GM12878 (cell line): ENCODE measurements at regions not wholly inside any gene's neighbourhood (a gene's known extent, or its start where the extent isn't known, plus 50 kb on each side); places are given as distances from the start of the nearest gene placed in this dataset.

ENCODE experiments used
- ATAC-seq: fragments of 200-7000 bp; cut with Tn5 transposase; 3 replicates; pipeline ENCODE4 v1.9.1; 2020; ENCODE audit warnings: mild to moderate bottlenecking, moderate library complexity
- BruUV-seq: library from RNA; stranded (reverse); fragments of 400-500 nt; replicated peaks from 2 replicates; lab custom pipeline; 2021; lab: Mats Ljungman, UMichigan
- CTCF ChIA-PET: fragments of 300-600 bp; sonication (Branson Sonifier 250); formaldehyde crosslinking; extraction: SDS; loops from one replicate; lab custom pipeline; 2021; ENCODE audit warnings: inconsistent platforms; lab: Yijun Ruan, JAX
- POLR2A ChIA-PET: fragments of 350-600 bp; formaldehyde crosslinking; extraction: SDS; loops from one replicate; lab custom pipeline; 2021; ENCODE audit warnings: inconsistent platforms; lab: Charles Lee
- RAD21 ChIA-PET: fragments of 300-600 bp; sonication (Branson Sonifier 250); formaldehyde crosslinking; loops from one replicate; lab custom pipeline; 2023; ENCODE audit warnings: antibody characterized with exemption; ENCODE audit not compliant: unreplicated experiment; lab: Charles Lee
- SMC1A ChIA-PET: fragments of 300-600 bp; sonication (Branson Sonifier 250); formaldehyde crosslinking; loops from one replicate; lab custom pipeline; 2023; ENCODE audit not compliant: unreplicated experiment, uncharacterized antibody; lab: Charles Lee
- DNase-seq: peaks from one replicate; pipeline ENCODE4 v3.0.0-alpha.2; 2011; ENCODE audit warnings: low read depth, low spot score
- FAIRE-seq: peaks from 3 replicates; lab custom pipeline; 2011; peaks lifted over from hg19 to GRCh38; lab: Jason Lieb, UNC
- H2AFZ ChIP-seq: 2 replicates; pipeline ENCODE4 v1.6.0; 2011; ENCODE audit warnings: low read depth, low read length, control low read depth; ENCODE audit not compliant: control insufficient read depth
- H3K27ac ChIP-seq: 2 replicates; pipeline ENCODE4 v1.5.1; 2011; ENCODE audit warnings: control low read depth; ENCODE audit not compliant: control insufficient read depth, insufficient read depth
- H3K27me3 ChIP-seq, 2 experiments: replicated peaks in 1 of 2; 2 replicates each; pipeline versions ENCODE4 v1.6.0 to v1.6.1; 2011; ENCODE audit warnings: low read length in 1 of 2; ENCODE audit not compliant: control insufficient read depth in 2 of 2, insufficient read depth in 2 of 2
- H3K36me3 ChIP-seq, 2 experiments: 2 replicates each; pipeline ENCODE4 v1.5.1; 2011; ENCODE audit warnings: low read length in 1 of 2; ENCODE audit not compliant: control insufficient read depth in 2 of 2, insufficient read depth in 2 of 2
- H3K4me1 ChIP-seq: 2 replicates; pipeline ENCODE4 v1.6.1; 2011; ENCODE audit warnings: mild to moderate bottlenecking, low read length, moderate library complexity, mixed read lengths; ENCODE audit not compliant: control insufficient read depth, insufficient read depth
- H3K4me2 ChIP-seq: 2 replicates; pipeline ENCODE4 v1.6.0; 2011; ENCODE audit warnings: control low read depth; ENCODE audit not compliant: control insufficient read depth, insufficient read depth
- H3K4me3 ChIP-seq: fragments of 200-600 bp; sonication (generic); 2 replicates; pipeline ENCODE4 v1.5.1; 2016
- H3K79me2 ChIP-seq: 2 replicates; pipeline ENCODE4 v1.6.0; 2011; ENCODE audit warnings: low read length; ENCODE audit not compliant: control insufficient read depth, insufficient read depth
- H3K9ac ChIP-seq: 2 replicates; pipeline ENCODE4 v1.8.0; 2011; ENCODE audit warnings: low read length, control low read depth, mixed read lengths; ENCODE audit not compliant: control insufficient read depth, insufficient read depth
- H3K9me3 ChIP-seq: replicated peaks from 3 replicates; pipeline ENCODE4 v1.5.1; 2011; ENCODE audit warnings: mild to moderate bottlenecking, low read length; ENCODE audit not compliant: control insufficient read depth, insufficient read depth
- H4K20me1 ChIP-seq: 2 replicates; pipeline ENCODE4 v1.6.0; 2011; ENCODE audit not compliant: control insufficient read depth, insufficient read depth
- CBX5 ChIP-seq: sonication (generic); IDR thresholded peaks from 2 replicates; pipeline ENCODE4 v1.6.1; 2016; ENCODE audit warnings: low read depth, moderate library complexity, mild to moderate bottlenecking, inconsistent platforms
- CHD2 ChIP-seq: IDR thresholded peaks from 2 replicates; pipeline ENCODE4 v1.6.1; 2011; ENCODE audit warnings: low read depth, low read length, improper control_type of control experiment, borderline replicate concordance
- FOXM1 ChIP-seq: IDR thresholded peaks from 2 replicates; pipeline ENCODE4 v1.6.1; 2012; ENCODE audit warnings: low read depth, mild to moderate bottlenecking, inconsistent platforms, low read length, moderate library complexity
- HCFC1 ChIP-seq: fragments of 150-350 bp; IDR thresholded peaks from 2 replicates; pipeline ENCODE4 v1.6.1; 2014; ENCODE audit warnings: low read length
- JUND ChIP-seq: IDR thresholded peaks from 2 replicates; pipeline ENCODE4 v1.6.1; 2012; ENCODE audit warnings: low read depth, mild to moderate bottlenecking, low read length, improper control_type of control experiment, moderate library complexity
- MXI1 ChIP-seq: fragments of 150-350 bp; IDR thresholded peaks from 2 replicates; pipeline ENCODE4 v1.6.1; 2011; ENCODE audit warnings: low read depth, mild to moderate bottlenecking, inconsistent platforms, low read length, improper control_type of control experiment
- NR2F1 ChIP-seq: fragments of 450-650 bp; conservative IDR thresholded peaks from 2 replicates; pipeline ENCODE4 v1.6.1; 2017; ENCODE audit warnings: mild to moderate bottlenecking
- SMC3 ChIP-seq: IDR thresholded peaks from 2 replicates; pipeline ENCODE4 v1.6.1; 2011; ENCODE audit warnings: low read length, improper control_type of control experiment, borderline replicate concordance
- SRF ChIP-seq, 2 experiments: IDR thresholded peaks; 2 replicates each; pipeline ENCODE4 v1.6.1; 2011; ENCODE audit warnings: low read depth in 2 of 2, low read length in 2 of 2, mild to moderate bottlenecking in 1 of 2, moderate library complexity in 1 of 2
- ZBED1 ChIP-seq: IDR thresholded peaks from 2 replicates; pipeline ENCODE4 v1.6.1; 2016; ENCODE audit warnings: borderline replicate concordance
- ZZZ3 ChIP-seq: IDR thresholded peaks from 2 replicates; pipeline ENCODE4 v1.6.1; 2011; ENCODE audit warnings: low read depth; ENCODE audit not compliant: control insufficient read depth, insufficient read length
- WGBS: methylation state at CpG from one replicate; pipeline ENCODE4 v1.1.6; 2016; ENCODE audit warnings: low lambda C conversion rate; ENCODE audit not compliant: insufficient replicate concordance, insufficient coverage; ENCODE audit errors: missing lambda C conversion rate; 5-methylcytosine and 5-hydroxymethylcytosine counted together
- in situ Hi-C: fragments of 300-500 bp; cut with MboI; formaldehyde crosslinking; loops from 9 replicates; pipeline ENCODE4 v1.14.3; 2018; ENCODE audit warnings: mixed read lengths
- intact Hi-C: fragments of 100-400 bp; cut with micrococcal nuclease; formaldehyde crosslinking; loops from one replicate; pipeline ENCODE4 v1.14.2; 2022; ENCODE audit not compliant: unreplicated experiment
- TF ChIP-seq, protein P1 (sequence below): fragments of 450-650 bp; IDR thresholded peaks from 2 replicates; pipeline ENCODE4 v1.6.1; 2017; ENCODE audit warnings: mild to moderate bottlenecking, moderate library complexity
- TF ChIP-seq, protein P2 (sequence below): IDR thresholded peaks from 2 replicates; pipeline ENCODE4 v1.6.1; 2011; ENCODE audit warnings: borderline replicate concordance, low read depth, mild to moderate bottlenecking, moderate library complexity, mixed read lengths, low read length; ENCODE audit not compliant: insufficient read depth; ENCODE audit errors: extremely low read length

DNA sequence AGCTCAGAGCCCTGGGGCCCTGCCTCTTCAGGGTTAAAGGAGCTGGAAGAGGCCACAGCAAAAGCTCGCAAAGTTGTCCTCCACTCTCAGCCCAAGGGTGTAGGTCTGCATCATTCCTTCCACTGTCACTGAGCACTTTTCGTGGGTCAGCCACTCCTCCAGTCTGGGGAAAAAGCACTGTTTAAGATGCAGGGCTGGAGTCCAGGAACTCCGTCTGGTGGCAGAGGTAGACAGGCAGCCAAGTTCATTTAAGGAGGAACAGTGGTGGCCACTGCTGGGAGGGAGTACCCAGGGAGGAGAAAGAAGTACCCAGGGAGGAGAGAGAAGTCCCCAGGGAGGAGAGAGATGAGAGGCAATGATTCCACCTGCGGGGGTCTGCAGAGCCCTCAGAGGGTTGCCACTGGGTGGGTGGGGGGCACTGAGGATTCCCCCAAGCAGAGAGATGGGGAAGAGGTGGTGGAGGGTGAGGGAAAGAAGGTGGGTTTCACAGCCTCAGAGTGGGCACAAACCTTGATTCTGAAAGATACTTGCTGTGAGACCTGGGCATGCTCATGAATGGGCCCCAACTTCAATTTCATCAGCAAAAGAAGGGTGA lies 70.0 kb upstream of the B3GAT1 start:
- Histone ChIP-seq H4K20me1 (no peaks in the 10 kb centered on the region), H3K79me2 (no peaks in the 10 kb centered on the region), H3K36me3 (no peaks in the 10 kb centered on the region), H3K27me3 (no peaks in the 10 kb centered on the region; a peak in 3 of 4 replicates), H3K27ac (no peak overlapping the region), H3K4me1 (no peaks in the 10 kb centered on the region), H2AFZ (no peak overlapping the region), H3K9me3 (no peaks in the 10 kb centered on the region), H3K9ac (no peak overlapping the region), H3K4me3 (no peak overlapping the region), H3K4me2 (no peak overlapping the region)
- ChIA-PET RAD21 (no interaction called here), POLR2A (no interaction called here), CTCF (no interaction called here), SMC1A (no interaction called here)
- intact Hi-C loops (no loop called here), in situ Hi-C loops (no loop called here)
- DNase-seq (no peak), ATAC-seq (no peak), FAIRE-seq (no peak)
- 3% methylated on average over 4 of the region's 4 CpGs for WGBS
- no TSS peak for BruUV-seq
- no peak for TF ChIP-seq FOXM1
- no peak for TF ChIP-seq CHD2
- TF ChIP-seq HCFC1 = no peak
- TF ChIP-seq ZZZ3 = no peak
- TF ChIP-seq MXI1 = no peak
- TF ChIP-seq JUND = no peak
- TF ChIP-seq ZBED1 = no peak
- TF ChIP-seq CBX5 = no peak
- TF ChIP-seq, protein P1, sequence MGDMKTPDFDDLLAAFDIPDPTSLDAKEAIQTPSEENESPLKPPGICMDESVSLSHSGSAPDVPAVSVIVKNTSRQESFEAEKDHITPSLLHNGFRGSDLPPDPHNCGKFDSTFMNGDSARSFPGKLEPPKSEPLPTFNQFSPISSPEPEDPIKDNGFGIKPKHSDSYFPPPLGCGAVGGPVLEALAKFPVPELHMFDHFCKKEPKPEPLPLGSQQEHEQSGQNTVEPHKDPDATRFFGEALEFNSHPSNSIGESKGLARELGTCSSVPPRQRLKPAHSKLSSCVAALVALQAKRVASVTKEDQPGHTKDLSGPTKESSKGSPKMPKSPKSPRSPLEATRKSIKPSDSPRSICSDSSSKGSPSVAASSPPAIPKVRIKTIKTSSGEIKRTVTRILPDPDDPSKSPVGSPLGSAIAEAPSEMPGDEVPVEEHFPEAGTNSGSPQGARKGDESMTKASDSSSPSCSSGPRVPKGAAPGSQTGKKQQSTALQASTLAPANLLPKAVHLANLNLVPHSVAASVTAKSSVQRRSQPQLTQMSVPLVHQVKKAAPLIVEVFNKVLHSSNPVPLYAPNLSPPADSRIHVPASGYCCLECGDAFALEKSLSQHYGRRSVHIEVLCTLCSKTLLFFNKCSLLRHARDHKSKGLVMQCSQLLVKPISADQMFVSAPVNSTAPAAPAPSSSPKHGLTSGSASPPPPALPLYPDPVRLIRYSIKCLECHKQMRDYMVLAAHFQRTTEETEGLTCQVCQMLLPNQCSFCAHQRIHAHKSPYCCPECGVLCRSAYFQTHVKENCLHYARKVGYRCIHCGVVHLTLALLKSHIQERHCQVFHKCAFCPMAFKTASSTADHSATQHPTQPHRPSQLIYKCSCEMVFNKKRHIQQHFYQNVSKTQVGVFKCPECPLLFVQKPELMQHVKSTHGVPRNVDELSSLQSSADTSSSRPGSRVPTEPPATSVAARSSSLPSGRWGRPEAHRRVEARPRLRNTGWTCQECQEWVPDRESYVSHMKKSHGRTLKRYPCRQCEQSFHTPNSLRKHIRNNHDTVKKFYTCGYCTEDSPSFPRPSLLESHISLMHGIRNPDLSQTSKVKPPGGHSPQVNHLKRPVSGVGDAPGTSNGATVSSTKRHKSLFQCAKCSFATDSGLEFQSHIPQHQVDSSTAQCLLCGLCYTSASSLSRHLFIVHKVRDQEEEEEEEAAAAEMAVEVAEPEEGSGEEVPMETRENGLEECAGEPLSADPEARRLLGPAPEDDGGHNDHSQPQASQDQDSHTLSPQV = no peak
- TF ChIP-seq, protein P2, sequence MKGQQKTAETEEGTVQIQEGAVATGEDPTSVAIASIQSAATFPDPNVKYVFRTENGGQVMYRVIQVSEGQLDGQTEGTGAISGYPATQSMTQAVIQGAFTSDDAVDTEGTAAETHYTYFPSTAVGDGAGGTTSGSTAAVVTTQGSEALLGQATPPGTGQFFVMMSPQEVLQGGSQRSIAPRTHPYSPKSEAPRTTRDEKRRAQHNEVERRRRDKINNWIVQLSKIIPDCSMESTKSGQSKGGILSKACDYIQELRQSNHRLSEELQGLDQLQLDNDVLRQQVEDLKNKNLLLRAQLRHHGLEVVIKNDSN = no peak
- no peak for TF ChIP-seq SRF (IDR thresholded peaks at IDR 0.05; ENCODE audit: low read depth in 2 of 2, low read length in 2 of 2)
- TF ChIP-seq NR2F1 = no peak
- TF ChIP-seq SMC3 = no peak
